CD4-positive, alpha-beta T cell (primary cell): ENCODE measurements at regions not wholly inside any gene's neighbourhood (a gene's known extent, or its start where the extent isn't known, plus 50 kb on each side); places are given as distances from the start of the nearest gene placed in this dataset.

Experiments used
- ATAC-seq: fragments of 200-7000 bp; cut with Tn5 transposase; one replicate; pipeline ENCODE4 v1.10.0; 2022; ENCODE audit warnings: mild to moderate bottlenecking; ENCODE audit not compliant: poor library complexity
- CTCF ChIA-PET: fragments of 350-600 bp; sonication (Branson Sonifier 250); formaldehyde crosslinking; loops from one replicate; lab custom pipeline; 2021; ENCODE audit warnings: antibody characterized with exemption, inconsistent platforms; lab: Charles Lee
- POLR2A ChIA-PET: fragments of 350-600 bp; sonication (Branson Sonifier 250); formaldehyde crosslinking; loops from one replicate; lab custom pipeline; 2021; ENCODE audit warnings: antibody characterized with exemption, inconsistent platforms; lab: Charles Lee
- DNase-seq, 14 experiments: peaks; one replicate each; pipeline ENCODE4 v3.0.0-alpha.2; 2013 to 2020; ENCODE audit warnings: mixed read lengths in 2 of 14
- H3K27ac ChIP-seq, 2 donors: one replicate each; pipeline versions ENCODE4 v1.5.1 to v1.7.0; 2013; ENCODE audit warnings: low read length in 2 of 2, low read depth in 1 of 2, mild to moderate bottlenecking in 1 of 2
- H3K27me3 ChIP-seq, 2 experiments: 1 replicate in 1 of 2; 2 replicates in 1 of 2; pipeline versions ENCODE4 v1.6.1 to v1.7.0; 2013; ENCODE audit warnings: low read length in 2 of 2, control low read depth in 1 of 2, mild to moderate bottlenecking in 1 of 2, moderate library complexity in 1 of 2; ENCODE audit not compliant: insufficient read depth in 2 of 2, control insufficient read depth in 1 of 2
- H3K36me3 ChIP-seq: one replicate; pipeline ENCODE4 v1.6.1; 2013; ENCODE audit warnings: low read length, control low read depth; ENCODE audit not compliant: insufficient read depth
- H3K4me1 ChIP-seq: one replicate; pipeline ENCODE4 v1.6.1; 2013; ENCODE audit warnings: low read length, control low read depth; ENCODE audit not compliant: insufficient read depth
- H3K4me3 ChIP-seq: one replicate; pipeline ENCODE4 v1.5.1; 2013; ENCODE audit warnings: mild to moderate bottlenecking, low read length, moderate library complexity
- H3K9me3 ChIP-seq, 2 experiments: 1 replicate in 1 of 2; 2 replicates in 1 of 2; pipeline versions ENCODE4 v1.6.1 to v1.7.0; 2013; ENCODE audit warnings: low read length in 2 of 2, mild to moderate bottlenecking in 2 of 2, control low read depth in 1 of 2, moderate library complexity in 1 of 2; ENCODE audit not compliant: control insufficient read depth in 1 of 2, insufficient read depth in 1 of 2
- H3K27ac Mint-ChIP-seq: one replicate; pipeline ENCODE4 v1.8.0; 2020; ENCODE audit warnings: mixed read lengths
- H3K27me3 Mint-ChIP-seq: one replicate; pipeline ENCODE4 v1.8.0; 2021; ENCODE audit warnings: mixed read lengths
- H3K36me3 Mint-ChIP-seq: one replicate; pipeline ENCODE4 v1.8.0; 2021; ENCODE audit warnings: low read depth, mixed read lengths
- H3K4me1 Mint-ChIP-seq: one replicate; pipeline ENCODE4 v1.8.0; 2021; ENCODE audit warnings: low read depth, mixed read lengths
- H3K4me3 Mint-ChIP-seq: one replicate; pipeline ENCODE4 v1.8.0; 2020; ENCODE audit warnings: mild to moderate bottlenecking, mixed read lengths
- H3K9me3 Mint-ChIP-seq: one replicate; pipeline ENCODE4 v1.8.0; 2020; ENCODE audit warnings: mixed read lengths
- CTCF ChIP-seq: fragments of 200-600 bp; IDR thresholded peaks from one replicate; pipeline ENCODE4 v1.8.0; 2022; ENCODE audit warnings: antibody characterized with exemption, mild to moderate bottlenecking
- intact Hi-C, 2 experiments: fragments of 100-400 bp; cut with DNase I in 1 of 2; cut with micrococcal nuclease in 1 of 2; formaldehyde crosslinking; loops; one replicate each; pipeline versions ENCODE4 v1.15.1 to v1.9.0; 2023 to 2025; cut with DNase I, micrococcal nuclease

- intact Hi-C loops: no loop called here
Measured at GRCh38 chr17:33550261-33550660, 257.2 kb upstream of the ASIC2 start.

GRCh38 chr17:33551075-33551474, 258.0 kb upstream of the ASIC2 start:
- POLR2A ChIA-PET: no interaction called here
- no peak overlapping the region for H3K27ac ChIP-seq

More at GRCh38 chr17:33550261-33550660, 257.2 kb upstream of the ASIC2 start:
- Histone ChIP-seq H3K4me3 (no peak overlapping the region), H3K36me3 (no peaks in the 10 kb centered on the region), H3K9me3 (peaks cover 0 to 3% of the 10 kb centered on the region in 2 experiments), H3K27ac (no peak overlapping the region), H3K4me1 (no peaks in the 10 kb centered on the region), H3K27me3 (peaks cover 0 to 2% of the 10 kb centered on the region in 2 experiments)
- Mint-ChIP-seq H3K27me3 (peaks cover 22% of the 10 kb centered on the region), H3K4me3 (no peak overlapping the region), H3K9me3 (no peaks in the 10 kb centered on the region), H3K4me1 (no peaks in the 10 kb centered on the region), H3K27ac (no peak overlapping the region), H3K36me3 (no peaks in the 10 kb centered on the region)
- CTCF ChIA-PET: no interaction called here
- POLR2A ChIA-PET: no interaction called here
- no peak for DNase-seq
- ATAC-seq: no peak
- TF ChIP-seq CTCF: no peak

DNA sequence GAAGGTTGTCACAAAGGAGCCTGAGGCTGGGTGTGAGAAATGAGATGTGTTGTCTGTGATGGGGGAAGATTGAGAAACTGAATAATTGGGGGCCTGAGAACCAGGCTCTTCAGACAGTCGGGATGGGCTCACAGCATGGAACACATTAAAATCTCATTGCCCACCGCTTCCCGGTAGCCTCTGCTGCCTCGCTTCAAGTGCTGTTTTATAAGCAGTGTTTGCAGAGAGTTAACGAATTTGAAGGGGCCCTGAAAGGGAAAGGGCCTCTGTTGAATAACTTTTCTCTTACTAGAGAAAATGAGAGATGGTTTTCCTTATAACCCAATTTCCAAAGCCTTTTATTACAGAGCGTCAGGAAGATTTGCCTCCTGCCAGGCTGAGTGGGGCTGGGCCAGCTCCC, 258.8 kb upstream of the ASIC2 start:
- H3K9me3 ChIP-seq: peaks cover 0 to 3% of the 10 kb centered on the region in 2 experiments
- H3K36me3 ChIP-seq: no peaks in the 10 kb centered on the region
- intact Hi-C loops: no loop called here
- ChIA-PET CTCF (no interaction called here), POLR2A (no interaction called here)
- no peak overlapping the region for H3K4me3 ChIP-seq
- no peaks in the 10 kb centered on the region for H3K9me3 Mint-ChIP-seq
- no peaks in the 10 kb centered on the region for H3K4me1 Mint-ChIP-seq
- TF ChIP-seq CTCF: no peak
- no peak for DNase-seq
- peaks cover 0 to 2% of the 10 kb centered on the region in 2 experiments for H3K27me3 ChIP-seq
- H3K27ac ChIP-seq: no peak overlapping the region
- H3K27ac Mint-ChIP-seq: no peak overlapping the region
- no peak overlapping the region for H3K4me3 Mint-ChIP-seq
- ATAC-seq: no peak
- H3K4me1 ChIP-seq: no peaks in the 10 kb centered on the region
- peaks cover 21% of the 10 kb centered on the region for H3K27me3 Mint-ChIP-seq
- no peaks in the 10 kb centered on the region for H3K36me3 Mint-ChIP-seq

More at GRCh38 chr17:33551075-33551474, 258.0 kb upstream of the ASIC2 start:
- CTCF ChIA-PET: no interaction called here
- no peak overlapping the region for H3K4me3 Mint-ChIP-seq
- Histone ChIP-seq H3K27me3 (peaks cover 0 to 2% of the 10 kb centered on the region in 2 experiments), H3K4me1 (no peaks in the 10 kb centered on the region), H3K4me3 (no peak overlapping the region), H3K36me3 (no peaks in the 10 kb centered on the region), H3K9me3 (peaks cover 0 to 3% of the 10 kb centered on the region in 2 experiments)
- no peak overlapping the region for H3K27ac Mint-ChIP-seq
- TF ChIP-seq CTCF: no peak
- H3K27me3 Mint-ChIP-seq: peaks cover 22% of the 10 kb centered on the region
- no peaks in the 10 kb centered on the region for H3K4me1 Mint-ChIP-seq
- ATAC-seq (no peak), DNase-seq (no peak)
- intact Hi-C loops: no loop called here
- no peaks in the 10 kb centered on the region for H3K9me3 Mint-ChIP-seq
- H3K36me3 Mint-ChIP-seq: no peaks in the 10 kb centered on the region
